GM10266 (cell line): ENCODE measurements at regions not wholly inside any gene's neighbourhood (a gene's known extent, or its start where the extent isn't known, plus 50 kb on each side); places are given as distances from the start of the nearest gene placed in this dataset.
"Not testable (repeated sequence)": the region's sequence is repeated elsewhere in the genome, so short reads cannot be mapped to it uniquely, and the experiment has no call there.

Experiments used
- DNase-seq: peaks from one replicate; pipeline ENCODE4 v3.0.0; 2012; ENCODE audit errors: extremely low spot score
- TF ChIP-seq, protein P1 (sequence below): IDR thresholded peaks from 2 replicates; pipeline ENCODE4 v1.5.1; 2012; ENCODE audit warnings: mild to moderate bottlenecking, low read depth; ENCODE audit not compliant: control insufficient read depth, insufficient read depth; ENCODE audit errors: missing control alignments

DNA sequence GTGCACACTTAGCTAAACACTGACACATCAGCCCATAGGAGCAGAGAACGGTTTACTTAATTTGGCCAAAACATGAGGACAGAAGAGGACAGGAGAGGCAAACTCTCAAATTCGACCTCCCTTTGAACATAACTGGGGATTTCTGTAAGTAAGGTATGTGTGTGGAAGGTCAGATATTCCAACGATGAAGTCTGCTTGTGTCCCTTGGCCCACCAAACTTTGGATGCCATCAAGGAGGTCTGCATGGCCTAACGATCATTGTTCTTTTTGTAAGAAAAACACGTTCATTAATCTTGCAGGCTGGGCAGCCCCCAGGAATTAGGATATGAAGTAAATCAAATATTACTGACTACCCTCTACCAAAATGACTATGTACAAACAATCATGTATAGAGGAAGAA is 908.5 kb upstream of the ATXN7L3B start:
- TF ChIP-seq, protein P1, sequence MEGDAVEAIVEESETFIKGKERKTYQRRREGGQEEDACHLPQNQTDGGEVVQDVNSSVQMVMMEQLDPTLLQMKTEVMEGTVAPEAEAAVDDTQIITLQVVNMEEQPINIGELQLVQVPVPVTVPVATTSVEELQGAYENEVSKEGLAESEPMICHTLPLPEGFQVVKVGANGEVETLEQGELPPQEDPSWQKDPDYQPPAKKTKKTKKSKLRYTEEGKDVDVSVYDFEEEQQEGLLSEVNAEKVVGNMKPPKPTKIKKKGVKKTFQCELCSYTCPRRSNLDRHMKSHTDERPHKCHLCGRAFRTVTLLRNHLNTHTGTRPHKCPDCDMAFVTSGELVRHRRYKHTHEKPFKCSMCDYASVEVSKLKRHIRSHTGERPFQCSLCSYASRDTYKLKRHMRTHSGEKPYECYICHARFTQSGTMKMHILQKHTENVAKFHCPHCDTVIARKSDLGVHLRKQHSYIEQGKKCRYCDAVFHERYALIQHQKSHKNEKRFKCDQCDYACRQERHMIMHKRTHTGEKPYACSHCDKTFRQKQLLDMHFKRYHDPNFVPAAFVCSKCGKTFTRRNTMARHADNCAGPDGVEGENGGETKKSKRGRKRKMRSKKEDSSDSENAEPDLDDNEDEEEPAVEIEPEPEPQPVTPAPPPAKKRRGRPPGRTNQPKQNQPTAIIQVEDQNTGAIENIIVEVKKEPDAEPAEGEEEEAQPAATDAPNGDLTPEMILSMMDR, result no peak
- no peak for DNase-seq

DNA sequence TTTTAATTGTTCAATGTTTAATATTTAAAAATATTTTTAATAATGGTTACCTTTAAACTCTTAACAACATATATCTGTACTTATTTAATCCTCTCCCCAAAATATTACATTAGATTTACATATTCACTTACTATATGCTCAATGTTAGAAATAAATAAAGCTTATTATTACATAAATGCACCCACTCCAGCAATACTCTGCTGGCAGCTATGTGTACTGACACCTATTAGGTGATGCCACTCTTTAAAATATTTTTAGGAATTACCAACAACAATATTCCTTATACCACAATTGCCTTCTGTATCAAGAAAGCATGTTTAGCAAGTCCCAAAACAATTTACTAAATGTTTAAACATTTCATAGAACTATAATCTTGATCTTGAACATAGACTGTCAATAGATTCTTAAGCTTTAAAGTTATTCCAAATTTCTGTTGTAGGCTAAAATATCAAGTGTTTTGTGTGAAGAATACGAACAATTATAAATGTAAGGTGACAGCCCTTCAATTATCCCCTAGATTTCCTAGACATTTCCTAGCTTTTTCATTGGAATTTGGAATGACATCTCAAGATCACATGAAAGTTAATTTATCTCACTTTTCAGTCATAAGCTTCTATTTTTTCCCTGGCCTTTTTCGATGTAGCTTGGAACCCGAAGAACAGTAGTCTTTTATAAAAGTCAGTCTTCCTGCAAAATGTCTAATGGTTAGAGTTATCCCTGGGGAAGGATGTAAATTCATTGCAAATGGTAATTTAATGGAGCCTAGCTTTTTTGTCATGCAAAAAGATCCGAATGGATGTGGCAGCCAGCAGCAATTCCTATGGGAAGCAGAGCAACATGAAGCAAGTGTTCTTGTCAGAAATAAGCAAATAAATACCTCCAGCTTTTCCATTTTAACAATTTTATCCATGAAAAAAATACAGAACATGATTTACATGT is 907.5 kb upstream of the ATXN7L3B start:
- no peak for DNase-seq
- TF ChIP-seq, protein P1, result no peak

DNA sequence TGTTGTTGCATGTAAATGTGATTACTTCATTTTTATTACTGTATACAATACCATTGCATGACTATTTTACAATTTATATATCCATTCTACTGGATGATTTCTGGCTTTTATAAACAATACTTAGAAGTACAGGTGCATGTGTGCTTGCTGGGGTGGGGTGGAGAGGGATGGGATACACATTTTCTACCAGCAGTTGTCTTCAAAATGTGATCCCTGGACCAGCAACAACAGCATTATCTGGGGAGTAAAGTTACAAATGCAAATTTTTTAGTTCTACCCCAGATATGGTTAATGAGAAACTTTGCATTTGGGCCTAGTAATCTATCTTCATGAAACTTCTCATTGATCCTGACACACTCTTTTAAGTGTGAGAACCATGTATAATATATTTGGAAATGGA is 905.4 kb upstream of the ATXN7L3B start:
- DNase-seq, result no peak
- TF ChIP-seq, protein P1, result no peak

DNA sequence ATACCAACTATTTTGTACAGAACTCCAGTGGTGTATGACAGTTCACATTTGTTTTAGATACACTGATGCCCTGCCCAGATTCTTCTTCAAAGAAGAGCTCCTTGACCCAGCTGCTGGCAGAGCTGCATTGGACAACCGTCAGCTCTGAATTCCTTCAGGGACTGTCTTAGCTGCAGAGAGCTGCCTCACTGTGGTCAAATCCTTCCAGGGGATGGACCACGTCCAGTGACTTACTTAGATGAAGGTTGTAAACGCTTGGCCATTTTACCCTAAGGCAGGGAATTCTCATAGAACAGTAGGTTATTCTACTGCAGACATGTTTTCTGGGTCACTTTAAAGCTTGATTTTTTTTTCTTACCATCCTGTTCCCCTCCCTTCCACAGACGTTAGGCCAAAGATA is 905.0 kb upstream of the ATXN7L3B start:
- no peak for DNase-seq
- TF ChIP-seq, protein P1, result no peak

DNA sequence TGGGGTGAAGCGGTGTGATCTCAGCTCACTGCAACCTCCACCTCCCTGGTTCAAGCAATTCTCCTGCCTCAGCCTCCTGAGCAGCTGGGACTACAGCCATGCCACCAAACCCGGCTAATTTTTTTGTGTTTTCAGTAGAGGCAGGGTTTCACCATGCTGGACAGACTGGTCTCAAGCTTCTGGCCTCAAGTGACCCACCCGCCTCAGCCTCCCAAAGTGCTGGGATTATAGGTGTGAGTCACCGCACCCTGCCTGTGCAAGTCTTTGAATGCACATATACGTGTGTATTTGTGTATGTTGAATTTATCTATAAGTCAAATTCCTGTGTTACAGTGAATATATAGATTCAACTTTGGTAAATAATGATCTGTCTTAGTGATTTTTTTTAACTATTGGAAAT is 898.2 kb upstream of the ATXN7L3B start:
- not testable (repeated sequence) for DNase-seq

DNA sequence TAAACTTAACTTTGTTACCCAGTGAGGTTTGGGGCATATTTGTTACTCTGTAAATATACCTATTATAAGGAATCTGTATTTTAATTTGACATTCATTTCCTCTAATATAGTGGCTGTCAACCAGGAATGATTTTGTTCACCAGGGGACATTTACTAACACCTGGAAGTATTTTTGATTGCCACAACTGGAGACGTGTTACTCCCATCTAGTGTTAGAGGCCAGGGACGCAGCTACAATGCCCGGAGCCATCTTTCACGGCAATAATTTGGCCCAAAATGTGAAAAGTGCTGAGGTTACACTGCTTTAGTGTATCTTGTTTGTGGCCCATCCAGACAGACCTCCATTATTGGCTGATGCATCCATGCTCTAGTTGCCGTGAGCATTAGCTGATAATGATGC is 881.3 kb upstream of the ATXN7L3B start:
- DNase-seq, result no peak
- TF ChIP-seq, protein P1, result no peak

DNA sequence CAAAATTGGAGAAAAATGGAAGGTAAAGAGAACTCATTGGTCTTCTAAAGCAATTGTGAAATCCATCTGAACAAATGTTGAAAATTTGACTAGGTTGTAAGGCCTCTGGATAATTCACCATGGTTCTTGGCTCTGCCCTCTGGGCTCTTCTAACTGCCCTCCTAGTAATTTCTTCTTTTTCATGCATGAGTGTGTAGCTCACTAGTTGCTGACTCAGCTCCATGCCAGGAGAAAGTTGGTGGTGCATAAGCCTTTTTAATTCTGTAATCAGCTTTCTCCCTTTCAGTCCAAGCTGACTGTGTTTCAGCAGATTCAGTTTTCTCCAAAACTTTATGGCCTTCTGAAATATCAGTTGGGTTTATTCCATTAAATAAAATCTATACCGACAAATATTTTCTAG is 877.8 kb upstream of the ATXN7L3B start:
- DNase-seq, result no peak
- TF ChIP-seq, protein P1, result no peak
